GM18519 (cell line): ENCODE measurements at regions not wholly inside any gene's neighbourhood (a gene's known extent, or its start where the extent isn't known, plus 50 kb on each side); places are given as distances from the start of the nearest gene placed in this dataset.
"Not testable (repeated sequence)": the region's sequence is repeated elsewhere in the genome, so short reads cannot be mapped to it uniquely, and the experiment has no call there.

Source experiments
- ATAC-seq: cut with Tn5 transposase; IDR thresholded peaks from one replicate; pipeline ENCODE4 v1.9.1; 2021; ENCODE audit warnings: mild to moderate bottlenecking, moderate library complexity; ENCODE audit not compliant: unreplicated experiment, low FRiP score

DNA sequence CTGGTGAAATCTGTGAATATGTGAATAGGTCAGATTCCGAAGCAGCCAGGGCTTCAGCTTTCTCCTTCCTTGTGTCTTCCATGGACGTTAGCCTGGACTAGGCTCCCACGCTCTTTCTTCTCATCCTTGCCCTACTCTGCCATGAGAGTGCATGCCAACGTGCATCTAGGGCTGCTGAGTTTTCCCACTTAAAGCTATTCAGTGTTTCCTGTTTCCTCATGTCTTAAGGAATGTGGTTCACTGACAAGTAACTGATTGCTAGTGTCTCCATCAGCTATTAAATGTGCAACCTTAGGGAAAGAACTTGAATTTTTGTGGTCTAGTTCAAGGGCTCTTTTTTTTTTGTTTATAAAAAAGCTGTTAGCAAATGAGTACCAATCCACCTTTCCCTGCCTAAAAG is 642.3 kb upstream of the LINC00305 start:
- no peak for ATAC-seq

DNA sequence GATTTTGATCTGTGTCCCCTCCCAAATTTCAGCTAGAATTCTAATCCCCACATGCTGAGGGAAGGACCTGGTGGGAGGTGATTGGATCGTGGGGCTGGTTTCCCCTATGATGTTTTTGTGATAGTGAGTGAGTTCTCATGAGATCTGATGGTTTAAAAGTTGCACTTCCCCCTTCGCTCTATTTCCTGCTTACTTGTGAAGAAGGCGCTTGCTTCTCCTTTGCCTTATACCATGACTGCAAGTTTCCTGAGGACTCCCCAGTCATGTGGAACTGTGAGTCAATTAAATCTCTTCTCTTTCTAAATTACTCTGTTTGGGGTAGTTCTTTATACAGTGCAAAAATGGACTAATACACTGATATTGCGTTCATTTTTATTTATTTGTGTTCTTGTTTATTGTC is 636.8 kb upstream of the LINC00305 start:
- no peak for ATAC-seq

DNA sequence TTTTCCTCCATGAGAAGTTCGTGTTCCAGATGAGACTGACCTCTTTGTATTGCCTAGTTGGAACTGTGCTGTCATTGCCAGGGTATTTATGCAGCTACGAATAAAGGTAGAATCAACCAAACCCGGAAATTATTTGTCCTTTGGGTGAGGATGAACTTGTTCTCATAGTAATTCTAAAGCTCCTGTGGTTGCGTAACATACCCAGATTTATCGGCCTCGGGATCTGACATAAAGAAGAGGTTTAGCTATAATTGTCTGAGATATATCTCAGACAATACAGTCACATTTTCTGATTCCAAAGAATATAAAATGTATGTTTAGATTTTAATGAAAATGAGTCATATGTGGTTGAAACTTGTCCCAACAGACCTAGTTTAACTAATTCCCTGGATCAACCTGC is 628.7 kb upstream of the LINC00305 start:
- ATAC-seq: no peak

DNA sequence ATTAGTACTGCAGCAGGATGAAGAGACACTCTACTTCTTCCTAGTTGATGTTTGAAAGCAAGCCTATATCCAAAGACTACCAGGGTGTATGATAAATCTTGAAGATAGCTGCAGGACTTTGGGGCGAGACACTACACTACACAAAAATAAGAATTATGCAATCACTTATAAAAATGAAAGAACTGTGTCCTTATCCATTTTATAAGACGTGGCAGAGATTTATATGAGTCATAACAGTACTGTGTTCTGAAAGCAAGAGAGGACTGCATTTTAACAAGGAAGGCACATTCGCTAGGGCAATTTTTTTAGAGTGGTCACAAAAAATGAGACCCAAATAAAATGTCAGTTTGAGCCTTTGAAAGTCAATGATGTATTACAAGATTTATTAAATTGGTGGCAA is 617.0 kb upstream of the LINC00305 start:
- no peak for ATAC-seq

DNA sequence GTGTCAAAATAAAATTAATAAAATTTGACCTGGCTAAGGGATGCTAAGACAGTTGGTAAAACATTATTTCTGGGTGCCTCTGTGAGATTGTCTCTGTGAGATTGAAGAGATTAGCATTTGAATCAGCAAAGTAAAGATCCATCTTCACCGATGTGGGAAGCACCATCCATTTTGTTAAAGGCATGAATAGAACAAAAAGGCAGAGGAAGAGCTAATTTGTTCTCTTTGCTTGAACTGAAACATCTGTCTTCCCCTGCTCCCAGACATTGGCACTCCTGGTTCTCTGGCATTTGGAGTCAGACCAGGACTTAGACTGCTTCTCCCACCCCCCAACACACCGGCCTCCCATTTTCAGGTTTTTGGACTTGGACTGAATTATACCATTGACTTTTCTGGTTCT is 603.8 kb upstream of the LINC00305 start:
- no peak for ATAC-seq

DNA sequence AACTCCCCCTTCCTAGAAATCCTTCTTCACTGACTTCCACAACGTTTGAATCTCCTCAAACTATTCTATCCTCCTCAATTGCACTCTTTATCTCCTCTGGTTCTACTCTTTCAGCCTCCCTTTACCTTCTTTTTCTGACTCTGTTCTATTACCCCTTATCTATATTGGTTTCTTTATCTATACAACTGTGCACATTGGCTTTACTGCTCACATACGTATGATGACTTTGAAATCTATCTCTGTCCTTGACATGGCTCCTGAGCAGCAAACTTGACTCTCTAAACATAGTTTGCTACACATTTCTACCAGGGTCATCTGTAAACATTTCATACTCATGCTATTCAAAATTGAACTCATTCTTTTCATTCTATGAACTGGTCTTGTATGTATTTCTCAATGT is 601.0 kb upstream of the LINC00305 start:
- no peak for ATAC-seq

DNA sequence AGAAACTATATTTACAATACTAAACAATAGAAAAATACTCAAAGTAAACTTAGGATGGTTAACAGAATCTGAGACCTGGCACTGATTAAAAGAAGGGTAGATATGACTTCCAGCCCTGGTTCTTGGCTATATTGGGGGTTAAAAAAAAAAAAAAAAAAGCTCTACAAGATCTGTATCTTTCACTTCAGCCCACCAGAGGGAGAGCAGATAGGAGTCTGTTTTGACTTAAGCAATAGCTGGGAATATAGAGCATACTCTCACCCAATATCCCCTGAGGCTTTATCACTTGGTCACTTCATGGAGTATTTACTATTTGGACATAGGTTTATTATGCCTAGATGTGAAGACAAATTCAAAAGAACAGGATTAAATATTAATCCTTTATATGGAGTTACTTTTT is 598.9 kb upstream of the LINC00305 start:
- ATAC-seq: no peak

DNA sequence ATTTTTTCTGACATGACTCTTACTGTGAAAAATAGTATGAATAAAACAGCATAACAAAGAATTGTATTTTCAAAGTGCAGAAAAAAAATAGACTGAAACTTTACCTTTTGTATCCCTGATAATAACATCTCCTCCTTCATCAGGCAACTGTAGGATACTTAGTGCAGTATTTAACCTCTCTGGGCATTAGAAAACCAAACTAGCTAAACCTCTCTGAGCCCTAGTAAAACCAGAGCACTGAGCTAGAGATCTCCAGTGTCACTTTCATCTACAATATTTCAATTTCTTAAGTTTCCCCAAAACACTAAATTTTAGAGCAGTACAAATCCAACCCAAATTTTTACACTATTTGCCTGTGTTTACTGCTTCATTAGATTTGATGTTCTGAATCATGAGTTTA is 594.0 kb upstream of the LINC00305 start:
- no peak for ATAC-seq

DNA sequence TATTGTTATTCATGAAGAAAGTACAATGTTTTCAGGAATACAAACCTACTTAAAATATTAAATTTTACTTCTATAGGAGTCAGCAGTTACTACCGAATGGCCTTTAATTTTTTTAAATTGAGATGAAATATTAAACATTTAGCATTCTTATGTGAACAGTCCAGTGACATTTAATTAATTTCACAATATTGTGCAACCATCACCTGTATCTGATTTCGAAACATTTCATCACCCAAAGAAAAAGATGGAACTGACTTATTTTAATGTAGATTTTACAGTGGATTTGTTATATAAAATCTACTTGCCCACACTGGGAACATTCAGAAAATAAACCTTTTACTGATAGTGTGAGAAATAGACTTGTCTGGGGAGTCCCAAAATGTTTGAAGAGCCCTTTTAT is 585.2 kb upstream of the LINC00305 start:
- ATAC-seq: no peak

DNA sequence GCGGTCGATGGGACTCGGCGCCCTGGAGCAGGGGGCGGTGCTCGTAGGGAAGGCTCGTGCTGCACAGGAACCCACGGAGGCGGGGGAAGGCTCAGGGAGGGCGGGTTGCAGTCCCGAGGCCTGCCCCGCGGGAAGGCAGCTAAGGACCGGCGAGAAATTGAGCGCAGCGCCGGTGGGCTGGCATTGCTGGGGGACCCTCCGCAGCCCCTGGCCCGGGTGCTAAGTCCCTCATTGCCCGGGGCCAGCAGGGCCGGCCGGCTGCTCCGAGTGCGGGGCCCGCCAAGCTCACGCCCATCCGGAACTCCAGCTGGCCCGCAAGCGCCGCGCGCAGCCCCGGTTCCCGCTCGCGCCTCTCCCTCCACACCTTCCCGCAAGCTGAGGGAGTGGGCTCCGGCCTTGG is 576.8 kb upstream of the LINC00305 start:
- not testable (repeated sequence) for ATAC-seq

DNA sequence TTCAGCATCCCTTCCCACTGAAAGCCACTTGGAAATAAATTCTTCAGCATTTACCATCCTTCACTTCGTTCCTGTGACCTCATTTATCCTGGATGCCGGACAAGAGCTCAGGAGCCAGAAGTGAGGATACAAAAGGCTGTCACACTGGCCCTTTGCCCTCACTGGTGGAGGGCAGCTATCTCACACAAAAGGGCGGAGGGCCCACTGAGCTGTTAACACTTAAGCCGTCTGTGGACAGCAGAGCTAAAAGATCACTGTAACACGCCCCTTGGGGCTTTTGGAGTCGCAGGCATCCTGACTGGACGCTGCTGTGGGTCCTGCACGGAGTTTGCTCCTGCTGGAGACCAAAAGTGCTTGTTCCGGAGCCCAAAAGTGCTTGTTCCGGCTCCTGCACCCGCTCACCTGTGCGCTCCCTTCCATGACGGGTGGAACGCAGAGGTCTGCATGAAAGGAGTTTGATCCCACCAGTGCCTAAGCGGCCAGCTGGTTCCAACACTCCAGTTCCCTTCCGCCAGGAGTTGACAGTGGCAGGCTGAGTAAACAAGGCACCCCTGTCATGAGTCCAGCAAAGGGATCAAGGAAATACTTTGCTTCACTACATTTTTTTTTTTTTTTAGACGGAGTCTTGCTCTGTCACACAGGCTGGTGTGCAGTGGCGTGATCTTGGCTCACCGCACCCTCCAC is 572.0 kb upstream of the LINC00305 start:
- ATAC-seq: no peak

DNA sequence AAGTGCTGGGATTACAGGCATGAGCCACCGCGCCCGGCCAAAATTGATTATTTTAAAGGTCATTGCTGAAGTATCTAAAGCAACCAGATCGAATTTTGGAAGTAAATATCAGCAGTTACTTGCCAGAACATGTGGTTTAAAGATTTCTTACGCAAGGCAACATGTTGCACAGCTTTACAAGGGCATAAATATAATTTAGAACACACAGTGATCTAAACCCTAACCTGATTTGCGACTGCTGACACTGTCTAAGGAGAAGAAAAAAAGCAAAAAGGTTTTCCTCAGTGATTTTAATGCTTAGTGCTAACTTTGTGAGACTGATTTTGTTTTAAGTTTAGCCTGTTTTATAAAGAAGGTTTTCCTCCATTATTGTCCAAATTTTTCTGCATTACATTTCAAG is 569.9 kb upstream of the LINC00305 start:
- no peak for ATAC-seq

DNA sequence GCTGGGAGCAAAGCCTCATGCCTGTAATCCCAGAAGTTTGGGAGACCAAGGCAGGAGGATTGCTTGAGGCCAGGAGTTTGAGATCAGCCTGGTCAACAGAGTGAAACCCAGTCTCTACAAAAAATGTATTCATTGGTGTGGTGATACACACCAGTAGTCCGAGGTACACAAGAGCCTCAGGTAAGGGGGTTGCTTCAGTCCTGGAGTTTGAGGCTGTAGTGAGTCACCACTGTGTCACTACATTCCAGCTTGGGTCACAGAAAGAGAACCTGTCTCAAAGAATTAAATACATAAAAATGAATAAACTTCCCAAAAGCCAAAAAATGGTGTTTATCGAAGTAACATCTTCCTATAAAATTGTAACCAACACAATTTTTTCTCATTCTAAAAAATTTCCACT is 568.1 kb upstream of the LINC00305 start:
- no peak for ATAC-seq

DNA sequence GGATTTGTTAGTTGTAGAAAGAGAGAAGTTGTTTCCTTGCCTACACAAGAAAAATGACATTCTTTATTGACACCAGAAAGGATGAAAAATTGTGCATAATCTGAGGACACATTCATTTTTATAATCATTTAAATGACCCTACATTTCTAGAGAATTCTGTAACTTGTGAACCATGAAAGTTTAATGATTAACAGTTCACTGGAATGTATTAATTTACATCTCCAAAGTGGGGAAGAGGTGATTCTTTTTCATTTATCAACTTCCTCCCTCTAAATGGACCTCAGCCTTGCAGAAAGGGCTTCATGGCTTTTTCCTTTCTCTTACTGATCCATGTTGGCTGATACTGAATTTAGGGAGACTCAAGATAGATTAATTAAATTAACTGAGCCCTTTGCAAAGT is 565.2 kb upstream of the LINC00305 start:
- ATAC-seq: no peak

DNA sequence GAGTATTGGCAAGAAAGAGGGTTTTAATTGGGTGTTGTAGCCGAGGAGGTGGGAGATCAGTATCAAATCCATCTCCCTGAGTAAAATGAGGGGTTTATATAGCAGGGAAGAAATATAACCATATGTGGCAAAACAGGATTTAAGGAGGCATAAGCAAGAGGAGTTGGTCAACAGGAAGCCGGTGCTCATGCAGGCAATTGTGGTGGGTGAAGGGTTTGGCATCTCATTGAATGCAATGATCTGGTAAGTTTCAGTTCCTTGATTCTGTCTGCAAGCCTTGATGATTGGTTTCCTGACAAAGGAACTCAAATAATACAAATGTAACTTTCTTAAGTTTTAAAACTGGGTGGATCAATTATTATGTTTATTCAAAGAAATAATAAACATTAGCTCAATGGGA is 564.4 kb upstream of the LINC00305 start:
- peak; percentile 91 for ATAC-seq

DNA sequence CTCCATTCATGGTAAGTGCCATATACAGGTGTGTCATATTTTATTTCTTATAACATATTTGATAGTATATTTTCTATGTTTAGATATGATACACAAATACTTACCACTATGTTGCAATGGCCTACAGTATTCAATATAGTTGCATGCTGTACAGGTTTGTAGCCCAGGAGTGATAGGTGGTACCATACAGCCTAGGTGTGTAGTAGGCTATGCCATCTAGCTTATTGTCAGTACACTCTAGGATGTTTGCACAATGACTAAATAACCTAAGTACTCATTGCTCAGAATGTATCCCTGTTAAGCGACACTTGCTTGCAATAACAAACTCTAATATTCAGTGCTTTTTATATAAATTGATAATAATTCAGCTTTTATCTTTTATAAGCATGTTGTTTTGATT is 563.1 kb upstream of the LINC00305 start:
- ATAC-seq: no peak

DNA sequence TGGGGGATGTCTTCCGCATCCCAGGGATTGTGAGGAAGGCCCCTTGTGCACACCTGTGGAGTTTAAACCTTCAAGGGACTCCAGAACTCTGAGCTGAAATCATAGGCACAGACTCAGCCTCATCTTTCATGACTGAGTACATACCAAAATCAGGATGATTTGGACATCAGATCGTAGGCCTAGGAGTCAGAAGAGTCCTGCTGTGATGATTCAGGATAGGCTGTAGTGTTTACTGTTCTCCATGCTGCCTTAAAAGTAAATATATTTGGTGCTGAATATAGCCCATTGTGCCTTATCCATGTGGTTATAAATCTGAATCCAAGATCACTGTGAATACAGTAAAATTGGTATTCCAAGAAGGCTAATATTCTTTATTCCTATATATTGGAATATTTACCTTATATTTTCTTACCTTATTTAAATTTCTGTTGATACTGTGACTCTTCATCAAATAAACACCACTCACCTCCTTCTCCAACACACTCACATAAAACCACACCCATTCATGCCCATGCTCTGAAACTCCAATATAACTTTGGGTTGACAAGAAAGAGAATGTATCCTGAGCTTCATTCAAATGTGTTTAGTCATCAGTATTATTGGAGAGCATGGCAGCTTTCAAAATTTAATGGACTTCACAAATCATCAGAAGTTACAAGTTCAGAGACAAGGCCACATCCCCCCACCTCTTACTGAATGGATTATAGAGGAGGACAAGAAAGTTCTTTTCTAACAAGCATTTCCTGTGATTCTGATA is 561.4 kb upstream of the LINC00305 start:
- no peak for ATAC-seq

DNA sequence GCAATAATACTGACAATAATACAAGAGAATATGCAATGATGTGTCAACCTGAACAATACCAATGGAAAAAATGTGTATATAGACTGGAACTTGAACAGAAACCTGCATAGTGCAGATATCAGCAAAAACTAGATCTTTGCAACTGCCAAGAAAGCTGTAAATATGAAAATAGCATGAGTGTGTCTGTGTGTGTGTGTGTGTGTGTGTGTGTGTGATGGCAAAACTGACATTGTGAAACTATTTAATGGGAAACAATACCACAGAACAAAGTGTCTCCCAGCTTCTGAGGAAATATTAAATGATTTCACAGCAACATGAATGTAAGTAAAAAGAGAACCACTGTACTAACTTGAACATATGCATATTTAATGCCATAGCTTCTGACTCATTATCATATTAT is 558.2 kb upstream of the LINC00305 start:
- no peak for ATAC-seq

DNA sequence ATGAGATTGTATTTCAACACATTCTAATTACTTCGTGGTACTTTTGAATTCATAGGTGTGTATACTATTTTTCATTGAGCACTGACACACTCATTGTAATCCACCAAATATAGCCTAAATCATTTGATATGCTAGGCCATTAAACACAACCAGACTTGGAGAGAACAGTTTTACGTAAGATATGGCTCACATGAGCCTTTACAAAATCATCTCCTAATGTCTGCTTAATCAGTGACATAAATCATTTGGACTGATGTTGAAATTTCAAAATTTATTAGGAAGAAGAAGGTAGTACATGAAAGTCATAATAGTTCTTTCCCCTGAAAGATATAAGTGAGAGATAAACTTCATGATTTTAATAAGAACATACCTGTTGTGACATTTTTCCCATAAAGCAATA is 550.2 kb upstream of the LINC00305 start:
- ATAC-seq: no peak

DNA sequence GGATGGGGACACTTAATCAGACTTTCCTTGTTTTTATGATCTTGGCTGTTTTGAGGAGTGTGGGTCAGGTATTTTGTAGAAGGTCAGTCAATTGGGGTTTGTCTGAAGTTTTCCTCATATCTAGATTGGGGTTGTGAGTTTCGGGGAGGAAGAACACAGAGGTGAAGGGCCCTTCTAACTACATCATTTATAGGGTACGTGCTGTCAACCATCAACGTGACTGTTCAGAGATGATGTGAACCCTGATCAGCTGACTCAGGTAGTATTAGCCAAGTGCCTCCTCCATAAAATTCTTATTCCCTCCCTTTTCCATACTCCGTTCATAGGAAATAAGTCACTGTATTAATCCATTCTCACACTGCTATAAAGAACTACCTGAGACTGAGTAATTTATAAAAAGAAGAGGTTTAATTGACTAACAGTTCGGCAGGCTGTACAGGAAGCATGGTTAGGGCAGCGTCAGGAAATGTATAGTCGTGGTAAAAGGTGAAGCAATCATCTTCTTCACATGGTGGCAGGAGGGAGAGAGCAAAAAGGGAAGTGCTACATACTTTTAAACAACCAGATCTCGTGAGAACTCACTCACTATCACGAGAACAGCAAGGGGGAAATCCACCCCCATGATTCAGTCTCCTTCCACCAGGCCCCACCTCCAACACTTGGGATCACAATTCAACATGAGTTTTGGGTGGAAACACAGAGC is 547.1 kb upstream of the LINC00305 start:
- ATAC-seq: no peak

DNA sequence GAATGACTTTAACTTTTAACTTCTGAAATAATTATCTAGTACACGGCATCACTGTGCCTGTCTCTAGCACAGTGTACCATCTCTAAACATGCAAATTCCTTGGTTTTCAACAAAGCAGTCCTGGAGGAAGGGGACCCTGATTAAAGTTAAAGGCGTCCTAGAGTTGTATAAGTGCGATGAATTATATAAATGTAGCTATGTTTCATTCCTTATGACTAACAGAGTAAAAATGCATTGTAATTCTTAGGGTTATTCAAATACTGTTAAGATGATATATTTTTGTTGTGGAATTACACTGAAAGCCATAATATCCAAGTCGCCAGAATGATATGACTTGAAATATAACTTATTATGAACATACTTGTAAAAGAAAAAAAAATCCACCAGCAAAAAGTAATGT is 544.9 kb upstream of the LINC00305 start:
- no peak for ATAC-seq

DNA sequence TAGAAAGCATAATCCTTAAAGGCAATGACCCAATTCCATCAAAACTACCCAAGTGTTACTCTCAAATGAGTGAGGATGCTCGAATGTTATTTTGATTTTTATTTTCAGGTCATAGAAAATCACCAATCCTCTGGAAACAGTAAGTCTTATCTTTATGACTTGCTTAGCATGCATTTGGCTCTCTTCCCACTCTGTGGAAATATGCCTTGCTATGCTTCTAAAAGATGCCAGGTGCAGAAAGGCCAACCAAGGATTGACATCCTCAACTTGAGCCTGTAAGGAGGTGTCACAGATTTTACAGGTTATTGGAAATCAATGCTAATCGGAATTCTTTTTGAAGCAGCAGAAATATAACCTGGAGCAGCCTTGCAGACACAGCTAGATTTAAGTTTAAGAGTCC is 543.9 kb upstream of the LINC00305 start:
- ATAC-seq: no peak
